ENCODE measurements at regions not wholly inside any gene's neighbourhood (a gene's known extent, or its start where the extent isn't known, plus 50 kb on each side); places are given as distances from the start of the nearest gene placed in this dataset.

DNA sequence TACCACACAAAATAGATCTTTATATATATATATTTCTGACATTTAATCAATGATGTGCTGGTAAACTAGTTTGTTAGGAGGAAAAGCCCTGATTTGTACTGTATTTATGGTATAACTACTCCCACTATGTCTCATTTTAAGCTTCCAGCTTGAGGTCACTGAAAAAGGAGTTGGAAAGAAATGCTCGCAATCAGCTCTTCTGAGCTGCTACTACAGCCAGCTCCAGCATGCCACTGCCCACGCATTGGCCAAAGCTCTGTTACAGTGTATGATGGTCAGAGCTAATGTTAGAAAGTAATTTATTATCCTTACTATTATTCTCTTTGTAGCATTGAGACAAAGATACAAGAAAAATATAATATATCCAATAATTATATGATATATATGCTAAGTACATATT, 55.0 kb upstream of the PCED1B start:
- DNase-seq (ENCODE audit: low read depth, low spot score), result no peak
- in situ Hi-C loops (cut with HindIII; ENCODE audit: low sequenced_read_pairs), result no loop called here
- TF ChIP-seq, protein P1, sequence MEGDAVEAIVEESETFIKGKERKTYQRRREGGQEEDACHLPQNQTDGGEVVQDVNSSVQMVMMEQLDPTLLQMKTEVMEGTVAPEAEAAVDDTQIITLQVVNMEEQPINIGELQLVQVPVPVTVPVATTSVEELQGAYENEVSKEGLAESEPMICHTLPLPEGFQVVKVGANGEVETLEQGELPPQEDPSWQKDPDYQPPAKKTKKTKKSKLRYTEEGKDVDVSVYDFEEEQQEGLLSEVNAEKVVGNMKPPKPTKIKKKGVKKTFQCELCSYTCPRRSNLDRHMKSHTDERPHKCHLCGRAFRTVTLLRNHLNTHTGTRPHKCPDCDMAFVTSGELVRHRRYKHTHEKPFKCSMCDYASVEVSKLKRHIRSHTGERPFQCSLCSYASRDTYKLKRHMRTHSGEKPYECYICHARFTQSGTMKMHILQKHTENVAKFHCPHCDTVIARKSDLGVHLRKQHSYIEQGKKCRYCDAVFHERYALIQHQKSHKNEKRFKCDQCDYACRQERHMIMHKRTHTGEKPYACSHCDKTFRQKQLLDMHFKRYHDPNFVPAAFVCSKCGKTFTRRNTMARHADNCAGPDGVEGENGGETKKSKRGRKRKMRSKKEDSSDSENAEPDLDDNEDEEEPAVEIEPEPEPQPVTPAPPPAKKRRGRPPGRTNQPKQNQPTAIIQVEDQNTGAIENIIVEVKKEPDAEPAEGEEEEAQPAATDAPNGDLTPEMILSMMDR (IDR thresholded peaks at IDR 0.05; ENCODE audit: low read depth, low read length), result no peak
- H3K4me3 ChIP-seq (ENCODE audit: low read depth, low read length), result no peak overlapping the region

DNA sequence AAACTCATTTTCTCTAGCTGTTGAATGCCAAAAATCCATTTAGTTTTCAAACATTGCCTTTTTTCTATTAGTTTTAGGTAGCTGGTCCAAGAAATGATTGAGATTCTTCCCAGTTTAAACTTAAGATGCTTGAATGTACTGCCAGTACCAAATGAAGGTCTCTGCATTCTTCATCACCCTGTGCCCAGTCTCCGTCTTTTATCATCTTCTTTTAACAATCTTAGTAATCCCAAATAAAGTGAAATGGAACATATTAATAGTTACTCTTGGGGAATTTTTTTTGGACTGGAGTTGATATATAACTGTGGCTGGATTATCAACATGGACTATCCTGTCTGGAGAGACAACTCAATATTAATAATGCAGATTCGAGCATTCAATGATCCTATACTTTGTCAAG, 54.1 kb upstream of the PCED1B start:
- H3K4me3 ChIP-seq (ENCODE audit: low read depth, low read length), result no peak overlapping the region
- TF ChIP-seq, protein P1 (IDR thresholded peaks at IDR 0.05; ENCODE audit: low read depth, low read length), result no peak
- in situ Hi-C loops (cut with HindIII; ENCODE audit: low sequenced_read_pairs), result no loop called here
- DNase-seq (ENCODE audit: low read depth, low spot score), result no peak

DNA sequence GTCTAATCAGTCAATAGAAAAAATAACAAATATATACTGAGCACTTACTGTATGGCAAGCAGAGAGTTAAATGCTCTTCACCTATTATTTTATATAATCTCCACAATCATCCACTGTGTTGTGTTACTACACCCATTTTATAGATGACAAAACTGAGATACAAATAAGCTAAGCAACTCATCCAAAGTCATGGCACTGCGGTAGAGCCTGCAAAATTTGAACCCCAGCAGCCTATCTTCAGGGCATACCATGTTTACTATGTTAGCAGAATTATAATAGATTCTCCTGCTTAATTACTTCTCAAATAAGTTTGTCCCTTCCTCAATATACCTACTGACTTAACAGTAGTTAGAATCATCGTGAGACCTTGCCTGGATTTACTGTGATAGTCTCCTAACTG, 53.6 kb upstream of the PCED1B start:
- no peak for DNase-seq (ENCODE audit: low read depth, low spot score)
- H3K4me3 ChIP-seq (ENCODE audit: low read depth, low read length), result no peak overlapping the region
- in situ Hi-C loops (cut with HindIII; ENCODE audit: low sequenced_read_pairs), result no loop called here
- TF ChIP-seq, protein P1 (IDR thresholded peaks at IDR 0.05; ENCODE audit: low read depth, low read length), result no peak

DNA sequence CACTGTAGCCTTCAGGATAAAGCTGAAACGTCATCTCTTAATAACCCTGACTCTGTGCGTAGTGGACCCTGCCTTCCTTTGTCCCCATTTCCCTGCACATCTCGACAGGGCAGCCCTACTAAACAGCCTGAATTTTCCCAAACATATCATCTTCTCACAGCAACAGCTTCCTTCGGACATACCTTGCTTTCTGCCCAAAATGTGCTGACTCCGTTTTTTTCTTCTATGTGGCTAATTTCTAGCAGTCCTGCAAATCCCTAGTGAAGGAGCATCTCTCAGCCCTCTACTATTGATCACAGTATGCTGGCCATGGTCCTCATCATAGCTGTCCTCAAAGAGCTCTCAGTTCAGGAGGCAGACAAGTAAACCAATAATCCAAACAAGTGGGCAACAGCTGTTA, 53.1 kb upstream of the PCED1B start:
- DNase-seq (ENCODE audit: low read depth, low spot score), result no peak
- H3K4me3 ChIP-seq (ENCODE audit: low read depth, low read length), result no peak overlapping the region
- TF ChIP-seq, protein P1 (IDR thresholded peaks at IDR 0.05; ENCODE audit: low read depth, low read length), result no peak
- in situ Hi-C loops (cut with HindIII; ENCODE audit: low sequenced_read_pairs), result no loop called here

All from astrocyte of the spinal cord (primary cell).